ENCODE measurements at regions not wholly inside any gene's neighbourhood (a gene's known extent, or its start where the extent isn't known, plus 50 kb on each side); places are given as distances from the start of the nearest gene placed in this dataset.

DNA sequence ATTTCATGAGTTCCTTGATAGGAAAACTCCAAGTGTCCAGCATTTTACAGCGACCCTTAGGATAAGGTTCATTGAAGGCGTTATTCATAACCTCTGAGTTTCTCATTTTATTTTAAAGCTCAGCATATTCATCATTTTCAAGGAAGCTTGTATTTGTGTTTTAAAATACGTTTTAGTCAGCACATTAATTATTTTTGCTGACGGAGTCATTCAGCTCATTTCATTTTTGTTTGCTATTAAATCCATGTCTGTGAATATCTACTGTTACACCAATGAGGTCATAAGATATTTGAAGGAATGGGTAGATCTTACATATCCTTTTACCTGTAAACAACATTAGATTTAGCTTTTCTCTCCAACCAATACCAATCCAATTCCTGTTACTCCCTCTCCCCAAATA is 1766.3 kb upstream of the PCDH10 start:
- Histone ChIP-seq H3K9me3 (ENCODE audit: control insufficient read depth in 4 of 4, insufficient read depth in 3 of 4, low read length in 3 of 4) (peaks cover 0 to 5% (median 0%) of the 10 kb centered on the region in 4 donors), H3K36me3 (ENCODE audit: control insufficient read depth in 4 of 4, insufficient read depth in 4 of 4, low read length in 4 of 4) (no peaks in the 10 kb centered on the region), H3K9ac (ENCODE audit: insufficient read depth in 1 of 2, low read length in 2 of 2) (no peak overlapping the region), H3K27ac (ENCODE audit: low read depth in 1 of 2, low read length in 1 of 2) (no peak overlapping the region), H3K4me1 (ENCODE audit: control insufficient read depth in 5 of 5, insufficient read depth in 5 of 5, low read length in 5 of 5) (no peaks in the 10 kb centered on the region), H3K27me3 (ENCODE audit: control insufficient read depth in 3 of 3, insufficient read depth in 3 of 3, low read length in 2 of 3) (no peaks in the 10 kb centered on the region), H3K4me3 (no peak overlapping the region)
- TF ChIP-seq CTCF (IDR thresholded peaks at IDR 0.05; ENCODE audit: control extremely low read depth, extremely low read depth) = no peak
- ATAC-seq (ENCODE audit: insufficient read depth, low FRiP score) (no peak), DNase-seq (no peak)
- WGBS, 2 donors = 78 to 84% methylated on average over 4 of the region's 4 CpGs

DNA sequence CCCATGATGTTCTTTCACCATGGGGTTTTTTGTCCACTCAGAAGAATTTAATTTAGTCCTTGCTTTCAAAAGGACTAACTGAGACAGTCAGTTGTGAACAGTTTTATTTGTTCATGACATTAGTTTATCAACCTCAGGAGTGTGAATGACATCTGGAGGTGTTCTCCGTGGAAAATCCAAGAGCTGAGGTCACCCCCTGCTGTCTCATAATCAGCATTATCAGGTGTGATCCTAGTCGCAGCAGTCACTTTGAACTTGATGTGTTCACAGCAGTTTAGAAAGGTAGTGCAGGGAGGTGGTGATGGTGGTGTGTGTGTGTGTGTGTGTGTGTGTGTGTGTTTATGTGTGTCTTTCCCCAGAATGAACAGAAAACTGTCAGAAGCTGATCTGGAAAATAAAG is 1760.8 kb upstream of the PCDH10 start:
- no peak for ATAC-seq (ENCODE audit: insufficient read depth, low FRiP score)
- WGBS, 2 donors = 32 to 33% methylated on average over 2 of the region's 2 CpGs
- Histone ChIP-seq H3K36me3 (ENCODE audit: control insufficient read depth in 4 of 4, insufficient read depth in 4 of 4, low read length in 4 of 4) (no peaks in the 10 kb centered on the region), H3K4me1 (ENCODE audit: control insufficient read depth in 5 of 5, insufficient read depth in 5 of 5, low read length in 5 of 5) (no peaks in the 10 kb centered on the region), H3K9ac (ENCODE audit: insufficient read depth in 1 of 2, low read length in 2 of 2) (no peak overlapping the region), H3K9me3 (ENCODE audit: control insufficient read depth in 4 of 4, insufficient read depth in 3 of 4, low read length in 3 of 4) (peaks cover 0 to 2% (median under 1%) of the 10 kb centered on the region in 4 donors), H3K27ac (ENCODE audit: low read depth in 1 of 2, low read length in 1 of 2) (no peak overlapping the region), H3K27me3 (ENCODE audit: control insufficient read depth in 3 of 3, insufficient read depth in 3 of 3, low read length in 2 of 3) (no peaks in the 10 kb centered on the region), H3K4me3 (no peak overlapping the region)
- TF ChIP-seq CTCF (IDR thresholded peaks at IDR 0.05; ENCODE audit: control extremely low read depth, extremely low read depth) = no peak
- no peak for DNase-seq

DNA sequence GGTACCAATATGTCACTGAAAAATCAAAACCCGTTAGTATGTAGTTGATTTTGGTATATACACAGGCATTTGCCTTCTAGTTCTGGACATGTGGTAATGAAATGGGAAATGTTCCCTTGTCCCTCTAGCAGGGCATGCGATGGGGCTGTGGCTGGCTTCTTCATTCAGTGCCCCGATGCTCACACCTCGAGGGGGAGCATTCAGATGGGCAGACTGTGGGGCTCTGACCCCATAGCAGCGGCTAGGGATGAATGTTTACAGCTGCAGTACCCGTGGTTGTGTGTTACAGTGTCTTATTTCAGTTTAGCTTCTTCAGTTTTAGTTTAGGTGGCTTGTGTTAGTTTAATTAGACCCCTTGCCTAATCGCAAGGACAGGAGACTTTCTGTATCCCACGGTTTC is 1741.0 kb upstream of the PCDH10 start:
- H3K36me3 ChIP-seq (ENCODE audit: control insufficient read depth in 4 of 4, insufficient read depth in 4 of 4, low read length in 4 of 4) = no peaks in the 10 kb centered on the region
- H3K27ac ChIP-seq (ENCODE audit: low read depth in 1 of 2, low read length in 1 of 2) = no peak overlapping the region
- TF ChIP-seq CTCF (IDR thresholded peaks at IDR 0.05; ENCODE audit: control extremely low read depth, extremely low read depth) = no peak
- H3K9ac ChIP-seq (ENCODE audit: insufficient read depth in 1 of 2, low read length in 2 of 2) = no peak overlapping the region
- H3K9me3 ChIP-seq (ENCODE audit: control insufficient read depth in 4 of 4, insufficient read depth in 3 of 4, low read length in 3 of 4) = peaks cover 0 to 8% (median 2%) of the 10 kb centered on the region in 4 donors
- WGBS, 2 donors = 85 to 86% methylated on average over 8 of the region's 8 CpGs
- H3K27me3 ChIP-seq (ENCODE audit: control insufficient read depth in 3 of 3, insufficient read depth in 3 of 3, low read length in 2 of 3) = no peaks in the 10 kb centered on the region
- no peak overlapping the region for H3K4me3 ChIP-seq
- ATAC-seq (ENCODE audit: insufficient read depth, low FRiP score) (no peak), DNase-seq (no peak)
- no peaks in the 10 kb centered on the region for H3K4me1 ChIP-seq (ENCODE audit: control insufficient read depth in 5 of 5, insufficient read depth in 5 of 5, low read length in 5 of 5)

DNA sequence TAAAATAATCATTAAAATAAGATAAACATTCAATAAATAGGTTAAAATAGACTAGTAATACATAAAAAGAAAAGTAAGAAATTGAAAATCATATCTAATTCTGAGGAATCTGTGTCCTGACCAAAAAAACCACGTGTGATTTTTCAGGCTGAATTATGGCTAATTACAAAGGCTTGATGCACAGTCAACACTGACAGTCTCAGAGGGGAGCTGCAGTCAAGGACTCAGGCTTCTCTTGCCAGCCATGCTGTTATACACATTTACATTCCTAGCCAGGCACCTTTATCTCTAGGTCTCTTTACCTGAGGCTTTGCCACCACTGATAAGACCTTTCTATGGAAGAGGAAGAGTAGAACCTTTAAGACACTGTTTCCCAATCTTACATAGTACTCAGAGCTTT is 1737.7 kb upstream of the PCDH10 start:
- H3K4me1 ChIP-seq (ENCODE audit: control insufficient read depth in 5 of 5, insufficient read depth in 5 of 5, low read length in 5 of 5) = no peaks in the 10 kb centered on the region
- no peaks in the 10 kb centered on the region for H3K27me3 ChIP-seq (ENCODE audit: control insufficient read depth in 3 of 3, insufficient read depth in 3 of 3, low read length in 2 of 3)
- H3K36me3 ChIP-seq (ENCODE audit: control insufficient read depth in 4 of 4, insufficient read depth in 4 of 4, low read length in 4 of 4) = no peaks in the 10 kb centered on the region
- TF ChIP-seq CTCF (IDR thresholded peaks at IDR 0.05; ENCODE audit: control extremely low read depth, extremely low read depth) = no peak
- DNase-seq = no peak
- H3K9me3 ChIP-seq (ENCODE audit: control insufficient read depth in 4 of 4, insufficient read depth in 3 of 4, low read length in 3 of 4) = peaks cover 0 to 9% (median 4%) of the 10 kb centered on the region in 4 donors
- no peak for ATAC-seq (ENCODE audit: insufficient read depth, low FRiP score)
- no peak overlapping the region for H3K27ac ChIP-seq (ENCODE audit: low read depth in 1 of 2, low read length in 1 of 2)
- no peak overlapping the region for H3K9ac ChIP-seq (ENCODE audit: insufficient read depth in 1 of 2, low read length in 2 of 2)
- no peak overlapping the region for H3K4me3 ChIP-seq
- WGBS, 2 donors = 62 to 75% methylated on average over 1 of the region's 1 CpG

All from lung (tissue), 11 donors.